ENCODE measurements at regions not wholly inside any gene's neighbourhood (a gene's known extent, or its start where the extent isn't known, plus 50 kb on each side); places are given as distances from the start of the nearest gene placed in this dataset.

DNA sequence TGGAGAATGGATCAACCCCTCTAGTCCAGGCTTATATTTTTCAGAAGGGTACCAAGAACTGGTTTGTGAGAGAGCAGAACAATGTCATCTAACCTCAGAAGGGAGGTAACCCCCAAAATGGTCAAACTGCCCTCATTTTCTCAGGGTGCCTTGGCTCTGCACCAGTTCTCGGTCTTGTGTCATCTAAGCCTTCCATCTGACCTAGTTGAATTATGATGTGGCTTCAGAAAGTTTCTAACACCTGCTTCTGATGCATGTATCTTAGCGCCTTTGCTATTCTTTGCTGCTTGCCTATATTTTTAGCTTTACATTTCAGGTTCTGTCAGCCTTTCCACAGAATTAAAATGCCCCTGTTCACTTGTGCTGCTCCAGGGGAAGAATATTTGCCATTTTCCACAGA lies 91.7 kb upstream of the E2F8 start:
- Histone ChIP-seq H3K18ac (ENCODE audit: extremely low read depth, low read length) (no peak overlapping the region), H3K4me2 (ENCODE audit: insufficient read depth in 1 of 2, low read depth in 2 of 2, low read length in 2 of 2) (no peak overlapping the region), H3K56ac (replicated peaks; ENCODE audit: insufficient read length, low read depth, low read length) (no peak overlapping the region), H3K36me3 (ENCODE audit: control insufficient read depth in 2 of 4, insufficient read depth in 4 of 4, low read length in 3 of 4) (no peaks in the 10 kb centered on the region), H4K8ac (ENCODE audit: extremely low read depth, insufficient read depth, low read length) (no peak overlapping the region), H3K4me3 (ENCODE audit: extremely low read depth in 1 of 4, insufficient read depth in 2 of 4, low read depth in 3 of 4, low read length in 4 of 4) (no peak overlapping the region), H2BK120ac (replicated peaks; ENCODE audit: low read depth, low read length) (no peak overlapping the region), H2BK15ac (ENCODE audit: low read length) (no peak overlapping the region), H3K9ac (replicated peaks in 1 of 4; ENCODE audit: extremely low read depth in 1 of 4, low read depth in 3 of 4, low read length in 3 of 4) (no peak overlapping the region), H3K4me1 (replicated peaks in 1 of 4; ENCODE audit: control insufficient read depth in 3 of 4, insufficient read depth in 4 of 4, low read length in 3 of 4) (no peaks in the 10 kb centered on the region), H2BK5ac (ENCODE audit: low read depth, low read length) (no peak overlapping the region), H3K79me1 (ENCODE audit: low read depth, low read length) (no peaks in the 10 kb centered on the region), H3K4ac (replicated peaks; ENCODE audit: insufficient read length, low read depth, low read length) (no peak overlapping the region), H2BK12ac (ENCODE audit: low read depth, low read length) (no peak overlapping the region), H3K27me3 (replicated peaks in 1 of 4; ENCODE audit: control insufficient read depth in 3 of 4, extremely low read depth in 1 of 4, insufficient read depth in 3 of 4, low read length in 3 of 4) (no peaks in the 10 kb centered on the region), H2AK5ac (ENCODE audit: low read depth, low read length) (no peak overlapping the region), H4K91ac (replicated peaks; ENCODE audit: insufficient read length, low read length) (no peak overlapping the region), H3K23ac (ENCODE audit: insufficient read length) (no peak overlapping the region), H3K14ac (ENCODE audit: insufficient read length) (no peak overlapping the region), H4K20me1 (replicated peaks in 1 of 2; ENCODE audit: control insufficient read depth in 1 of 2, insufficient read depth in 2 of 2, low read length in 2 of 2) (no peaks in the 10 kb centered on the region), H3K79me2 (ENCODE audit: control insufficient read depth in 1 of 2, insufficient read depth in 2 of 2, low read length in 2 of 2) (no peaks in the 10 kb centered on the region), H2AFZ (ENCODE audit: low read length) (no peak overlapping the region), H3K23me2 (ENCODE audit: low read depth, low read length) (no peaks in the 10 kb centered on the region; the same call in 1 of the 2 replicates), H4K5ac (ENCODE audit: insufficient read length, low read depth, low read length) (no peak overlapping the region), H3K9me3 (ENCODE audit: insufficient read depth in 2 of 2, low read depth in 1 of 2, low read length in 1 of 2) (no peaks in the 10 kb centered on the region), H2BK20ac (ENCODE audit: low read length) (no peak overlapping the region), H3K27ac (ENCODE audit: low read depth, low read length) (no peak overlapping the region)
- CTCF ChIA-PET (ENCODE audit: partially characterized antibody) = no interaction called here
- TF ChIP-seq KDM4A (IDR thresholded peaks at IDR 0.05; ENCODE audit: low read depth, low read length, severe bottlenecking) (no peak), PHF8 (conservative IDR thresholded peaks at IDR 0.05; ENCODE audit: low read depth, low read length) (no peak), ASH2L (IDR thresholded peaks at IDR 0.05; ENCODE audit: low read length) (no peak), CEBPB (IDR thresholded peaks at IDR 0.05; ENCODE audit: low read depth, low read length) (no peak), SP2 (IDR thresholded peaks at IDR 0.05; ENCODE audit: low read length) (no peak)
- TF ChIP-seq, protein P1, sequence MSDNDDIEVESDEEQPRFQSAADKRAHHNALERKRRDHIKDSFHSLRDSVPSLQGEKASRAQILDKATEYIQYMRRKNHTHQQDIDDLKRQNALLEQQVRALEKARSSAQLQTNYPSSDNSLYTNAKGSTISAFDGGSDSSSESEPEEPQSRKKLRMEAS (IDR thresholded peaks at IDR 0.05) = no peak
- POLR2A ChIA-PET (ENCODE audit: partially characterized antibody) = no interaction called here
- DNase-seq (ENCODE audit: low read depth in 1 of 2, low spot score in 2 of 2) (no peak), FAIRE-seq (no peak)
- 93% methylated on average over 2 of the region's 2 CpGs; no CpG with 5 or more reads in 1 of the 2 experiments for WGBS, 2 experiments (ENCODE audit: extremely low coverage in 1 of 2, insufficient coverage in 1 of 2, insufficient read length in 1 of 2, insufficient replicate concordance in 2 of 2, low coverage in 1 of 2, low lambda C conversion rate in 2 of 2, missing lambda C conversion rate in 1 of 2)
